GM19099 (cell line): ENCODE measurements at regions not wholly inside any gene's neighbourhood (a gene's known extent, or its start where the extent isn't known, plus 50 kb on each side); places are given as distances from the start of the nearest gene placed in this dataset.

ENCODE experiments used
- POLR2A ChIP-seq: IDR thresholded peaks from 3 replicates; pipeline ENCODE4 v1.6.1; 2011; ENCODE audit warnings: low read depth; ENCODE audit not compliant: insufficient read length; ENCODE audit errors: extremely low read depth

GRCh38 chr5:82586181-82586580 lies 308.0 kb upstream of the RPS23 start:
- no peak for TF ChIP-seq POLR2A

DNA sequence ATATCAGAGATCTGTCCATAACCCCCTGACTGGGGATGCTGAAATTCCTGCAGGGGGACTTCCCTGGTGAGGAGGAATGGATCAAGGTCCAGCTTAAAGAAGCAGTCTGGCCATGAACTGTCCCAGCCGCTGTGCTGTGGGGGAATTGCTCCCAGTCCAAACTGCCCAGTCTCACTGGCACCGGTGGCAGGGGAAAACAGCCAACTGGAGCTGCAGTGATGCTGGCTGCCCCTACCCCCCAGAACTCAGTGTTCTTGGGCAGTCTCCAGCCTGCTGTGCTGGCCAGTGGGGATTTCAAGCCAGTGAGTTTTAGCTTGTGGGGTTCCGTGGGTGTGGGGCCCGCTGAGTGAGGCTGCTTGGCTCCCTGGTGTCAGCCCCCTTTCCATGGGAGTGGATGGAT lies 306.5 kb upstream of the RPS23 start:
- TF ChIP-seq POLR2A = no peak

- no peak for TF ChIP-seq POLR2A
Observed at GRCh38 chr5:82564963-82565362, 286.8 kb upstream of the RPS23 start.

DNA sequence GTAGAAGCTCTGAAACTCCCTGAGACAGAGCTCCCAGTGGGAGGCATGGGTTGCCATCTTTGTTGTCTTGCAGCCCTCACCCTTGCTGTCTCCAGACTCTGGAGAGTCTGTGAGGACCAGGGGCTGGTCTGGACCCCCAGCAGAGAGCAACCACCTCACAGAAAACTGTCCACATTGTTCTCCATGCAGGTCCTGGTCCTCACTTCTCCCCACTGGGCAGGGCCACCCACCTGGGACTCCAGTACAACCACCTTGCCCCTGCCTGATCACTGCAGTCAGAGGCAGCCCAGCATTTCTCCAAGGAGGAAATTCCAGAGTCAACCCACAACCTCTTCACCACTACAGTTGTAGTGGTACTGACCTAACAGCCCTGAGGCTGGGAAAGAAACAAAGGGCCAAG lies 285.6 kb upstream of the RPS23 start:
- TF ChIP-seq POLR2A = no peak

DNA sequence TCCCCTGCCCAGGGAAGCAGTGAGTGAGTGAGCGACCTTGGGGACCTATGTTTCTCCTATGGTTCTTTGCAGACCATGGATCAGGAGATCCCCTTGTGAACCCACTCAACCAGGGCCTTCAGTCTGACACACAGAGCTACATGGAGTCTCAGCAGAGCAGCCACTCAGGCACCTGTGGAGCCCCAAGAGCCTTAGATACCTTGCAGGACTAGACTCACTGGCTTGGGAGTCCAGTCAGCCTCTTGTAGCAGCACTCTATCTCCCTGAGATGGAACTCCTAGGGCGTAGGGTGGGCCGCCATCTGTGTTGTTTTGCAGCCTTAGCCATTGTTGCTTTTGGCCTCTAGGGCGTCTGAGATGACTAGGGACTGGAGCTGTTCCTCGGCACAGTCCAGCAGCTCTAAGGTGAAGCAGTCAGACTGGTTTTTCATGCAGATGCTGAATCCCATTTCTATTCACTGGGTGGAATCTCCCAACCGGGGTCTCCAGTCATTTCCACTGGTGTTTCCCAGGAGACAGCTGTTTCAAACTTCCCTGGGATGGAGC lies 284.6 kb upstream of the RPS23 start:
- TF ChIP-seq POLR2A = no peak

- no peak for TF ChIP-seq POLR2A
Observed at GRCh38 chr5:82561797-82562196, 283.6 kb upstream of the RPS23 start.

DNA sequence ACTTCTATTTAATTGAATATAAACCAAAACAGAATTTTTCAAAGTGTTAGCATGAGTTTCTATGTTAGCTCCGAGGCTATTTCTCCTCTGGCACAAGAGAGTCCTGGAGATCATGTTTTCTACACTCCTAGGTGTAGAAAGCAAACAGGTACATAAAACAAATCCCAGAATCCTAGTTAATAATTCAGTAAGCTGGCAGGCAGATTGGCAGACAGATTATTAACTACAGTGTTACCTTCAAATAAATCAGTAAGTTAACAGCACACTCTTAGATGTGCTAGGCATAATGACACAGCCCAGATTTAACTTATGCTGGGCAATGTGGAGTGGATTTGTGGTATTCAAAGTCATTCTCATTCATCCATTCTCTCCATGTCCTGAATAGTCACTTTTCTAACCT lies 282.8 kb upstream of the RPS23 start:
- no peak for TF ChIP-seq POLR2A

- TF ChIP-seq POLR2A = no peak
Observed at GRCh38 chr5:82560561-82560960, 282.4 kb upstream of the RPS23 start.

GRCh38 chr5:82551840-82552385 lies 273.8 kb upstream of the RPS23 start:
- no peak for TF ChIP-seq POLR2A

DNA sequence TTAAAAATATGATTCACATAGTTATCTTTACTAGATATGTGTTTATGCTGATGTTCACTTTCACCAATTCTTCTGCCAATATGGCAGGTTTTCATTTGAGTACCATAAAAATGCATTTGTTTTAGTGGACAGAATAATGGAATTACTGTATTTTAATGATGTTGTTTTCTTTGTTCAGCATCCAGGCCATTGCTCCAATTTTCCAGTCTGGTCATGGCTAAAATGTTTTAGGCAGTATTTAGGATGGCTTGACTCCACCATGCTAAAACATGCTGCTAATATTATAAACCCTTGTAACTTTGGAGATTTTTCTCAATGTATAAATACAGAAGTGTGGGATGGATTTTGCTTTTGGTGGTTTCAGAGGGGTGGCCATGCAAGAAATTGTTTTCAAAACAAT lies 273.0 kb upstream of the RPS23 start:
- TF ChIP-seq POLR2A = no peak

DNA sequence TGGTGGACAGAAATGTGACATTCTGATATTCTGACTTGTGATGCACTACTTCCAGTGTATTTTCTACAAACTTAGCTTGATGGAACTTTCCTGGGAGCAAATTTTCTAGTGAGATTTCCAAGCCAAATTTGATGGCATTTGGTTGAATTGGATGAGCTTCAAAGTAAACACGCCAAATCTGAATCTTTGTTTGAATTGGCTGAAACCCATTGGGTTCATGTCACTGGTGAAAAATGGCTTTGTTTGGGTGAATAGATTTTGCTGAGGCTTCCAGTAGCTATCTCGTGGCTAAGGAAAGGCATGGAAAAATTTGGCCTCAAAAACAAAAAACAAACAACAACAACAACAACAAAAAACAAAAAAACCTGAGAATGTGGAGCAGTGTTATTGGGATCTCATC lies 271.1 kb upstream of the RPS23 start:
- no peak for TF ChIP-seq POLR2A

DNA sequence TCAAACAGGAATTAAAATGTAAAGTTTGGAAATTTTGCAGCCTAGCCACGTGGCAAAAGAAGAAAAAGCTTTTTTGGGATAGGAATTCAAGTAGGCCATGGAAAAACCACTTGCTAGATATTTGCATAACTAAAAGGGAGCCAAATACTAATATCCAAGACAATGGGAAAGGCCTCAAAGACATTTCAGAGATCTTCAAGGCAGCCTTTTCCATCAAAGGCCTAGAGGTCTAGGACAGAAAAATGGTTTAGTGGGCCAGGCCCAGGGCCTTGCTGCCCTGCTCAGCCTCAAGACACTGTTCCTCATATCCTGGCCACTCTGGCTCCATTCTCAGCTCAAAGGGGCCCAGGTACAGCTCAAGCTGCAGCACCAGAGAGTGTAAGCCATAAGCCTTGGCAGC lies 265.9 kb upstream of the RPS23 start:
- TF ChIP-seq POLR2A = no peak

DNA sequence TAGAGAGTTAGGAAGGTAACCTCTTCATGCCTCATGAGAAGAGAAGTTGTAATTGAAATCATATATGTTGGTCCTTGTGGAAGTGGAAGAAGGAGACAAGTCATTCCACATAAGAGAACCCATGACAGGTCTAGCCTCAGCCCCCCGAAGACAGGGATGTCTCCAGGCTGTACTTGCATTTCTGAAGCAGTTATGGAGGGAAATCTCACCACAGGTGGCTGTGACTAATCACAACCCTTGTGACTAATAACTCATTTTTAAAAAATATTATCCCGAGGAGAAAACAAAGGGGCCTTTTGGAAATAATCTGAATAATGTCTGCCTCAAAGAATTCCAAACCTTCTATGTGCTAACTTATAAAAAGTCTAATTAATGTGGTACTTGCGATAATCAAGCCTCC lies 262.1 kb upstream of the RPS23 start:
- TF ChIP-seq POLR2A = no peak

DNA sequence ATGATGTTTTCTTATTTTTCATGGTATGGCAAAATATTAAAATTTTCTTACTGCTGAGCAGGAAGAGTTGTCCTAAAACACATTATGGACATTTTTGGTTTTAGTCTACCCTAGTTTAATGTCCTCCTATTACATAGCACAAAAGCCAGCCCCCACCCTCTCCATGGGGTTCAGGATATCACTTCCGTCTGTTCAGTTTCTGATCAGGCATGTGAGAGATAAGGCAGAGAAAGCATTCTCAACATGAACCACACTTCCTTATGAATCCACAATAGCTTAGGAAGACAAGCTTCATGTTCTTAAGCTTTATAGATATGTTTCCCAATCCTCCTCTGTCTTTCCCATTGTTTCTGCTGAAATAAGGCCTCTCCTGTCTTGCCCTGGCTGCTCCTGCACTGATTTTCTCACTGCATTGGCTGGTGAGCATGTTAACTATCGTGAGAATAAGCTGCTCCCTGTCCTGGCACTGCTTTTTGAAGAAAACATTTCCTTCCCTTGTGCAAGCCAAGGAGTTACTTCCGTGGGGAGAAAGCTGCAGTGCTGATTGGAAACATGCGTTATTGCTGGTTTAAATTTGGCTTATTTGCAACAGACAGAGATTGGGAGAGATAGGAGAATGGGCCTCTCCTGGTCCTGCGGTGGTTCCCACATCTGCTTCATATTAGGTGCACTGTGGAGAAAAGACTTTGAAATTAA lies 260.3 kb upstream of the RPS23 start:
- TF ChIP-seq POLR2A = no peak

DNA sequence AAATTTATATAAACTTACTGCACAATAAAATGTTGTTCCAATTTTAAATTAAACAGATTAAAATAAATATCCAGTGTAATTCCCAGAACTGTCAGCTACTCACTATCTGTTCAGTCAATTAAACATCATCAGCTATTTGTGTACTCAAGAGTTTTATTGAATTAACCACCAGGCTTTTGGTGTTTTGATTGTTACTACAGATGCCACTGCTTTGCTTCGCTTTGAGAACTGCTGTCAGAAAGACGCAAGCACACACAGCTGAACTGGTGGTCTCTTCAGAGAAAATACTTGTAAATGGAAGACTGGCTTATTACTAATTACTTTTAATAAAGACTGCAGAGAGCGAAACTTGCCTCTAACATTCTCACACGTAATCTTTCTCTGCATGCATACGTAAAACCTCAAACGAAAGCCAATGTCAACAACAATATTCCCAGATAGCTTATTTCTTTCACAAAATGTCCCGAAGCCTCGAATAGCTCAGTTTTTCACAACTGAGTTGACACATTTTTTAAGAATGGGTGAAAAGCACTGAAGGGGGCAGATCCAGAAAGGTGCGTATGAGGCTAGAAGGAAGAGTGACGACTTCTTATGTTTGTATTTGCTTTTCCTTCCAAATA lies 259.6 kb upstream of the RPS23 start:
- TF ChIP-seq POLR2A = no peak

DNA sequence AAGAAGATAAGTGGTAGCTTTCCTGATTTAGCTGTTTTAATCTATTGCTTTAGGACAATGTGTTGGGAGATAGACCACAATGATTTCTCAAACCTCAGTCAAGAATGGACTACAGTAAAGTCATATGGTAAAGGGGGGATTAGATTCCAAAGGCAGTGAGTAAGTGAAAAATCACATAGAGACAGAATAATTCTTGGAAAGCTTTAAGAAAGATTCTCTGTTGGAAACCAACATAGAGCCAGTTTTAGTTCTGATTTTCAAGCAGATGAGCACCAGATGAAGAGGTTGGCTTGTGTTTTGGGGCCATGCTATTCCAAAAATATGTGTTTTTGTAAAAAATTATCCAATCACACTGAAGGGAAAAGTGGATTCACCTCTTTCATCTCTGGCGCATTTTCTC lies 256.8 kb upstream of the RPS23 start:
- no peak for TF ChIP-seq POLR2A
